Anterior cingulate cortex (tissue), 58 donors: ENCODE measurements at regions not wholly inside any gene's neighbourhood (a gene's known extent, or its start where the extent isn't known, plus 50 kb on each side); places are given as distances from the start of the nearest gene placed in this dataset.
"Not testable (repeated sequence)": the region's sequence is repeated elsewhere in the genome, so short reads cannot be mapped to it uniquely, and the experiment has no call there.

ENCODE experiments used
- DNase-seq, 58 donors: peaks; one replicate each; lab custom pipeline; 2025; lab: John Stamatoyannopoulos, UW

DNA sequence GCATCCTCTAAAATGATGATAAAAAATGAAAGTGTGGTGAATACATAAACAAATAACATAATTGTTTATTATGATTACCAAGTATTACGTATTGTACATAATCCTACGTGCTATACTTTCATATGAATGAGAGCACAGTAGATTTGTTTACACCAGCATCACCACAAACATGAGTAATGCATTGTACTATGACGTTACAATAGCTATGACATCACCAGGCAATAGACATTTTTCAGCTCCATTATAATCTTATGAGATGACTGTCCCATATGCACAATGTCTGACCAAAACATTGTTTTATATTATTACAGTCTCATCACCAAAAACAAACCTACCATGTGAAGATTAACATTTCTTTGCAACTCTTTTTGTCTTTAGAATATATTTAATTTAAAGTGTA lies 225.7 kb upstream of the TENT5A start:
- no peak for DNase-seq

- no peak for DNase-seq
These were observed 225.0 kb upstream of the TENT5A start for GRCh38 chr6:81977486-81977885.

DNA sequence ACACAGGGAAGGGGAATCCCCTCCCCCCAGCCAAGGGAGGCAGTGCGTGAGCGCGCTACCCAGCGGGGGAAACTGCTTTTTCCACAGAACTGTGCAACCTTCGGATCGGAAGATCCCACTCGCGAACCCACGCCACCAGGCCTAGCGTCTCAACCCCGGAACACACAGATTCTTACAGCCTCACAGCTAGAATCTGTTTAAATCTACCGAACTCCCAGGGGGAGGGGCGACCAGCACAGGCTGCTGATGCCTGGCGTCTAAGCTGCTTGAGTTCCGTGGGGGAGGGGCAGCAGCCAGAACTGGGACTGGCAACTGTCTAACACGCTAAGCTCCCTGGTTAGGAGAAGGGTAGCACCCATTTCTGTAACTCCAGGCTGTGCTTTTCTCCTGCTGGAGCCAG lies 217.3 kb upstream of the TENT5A start:
- peak in 2 of 58 donors; percentile 1 to 2 for DNase-seq

DNA sequence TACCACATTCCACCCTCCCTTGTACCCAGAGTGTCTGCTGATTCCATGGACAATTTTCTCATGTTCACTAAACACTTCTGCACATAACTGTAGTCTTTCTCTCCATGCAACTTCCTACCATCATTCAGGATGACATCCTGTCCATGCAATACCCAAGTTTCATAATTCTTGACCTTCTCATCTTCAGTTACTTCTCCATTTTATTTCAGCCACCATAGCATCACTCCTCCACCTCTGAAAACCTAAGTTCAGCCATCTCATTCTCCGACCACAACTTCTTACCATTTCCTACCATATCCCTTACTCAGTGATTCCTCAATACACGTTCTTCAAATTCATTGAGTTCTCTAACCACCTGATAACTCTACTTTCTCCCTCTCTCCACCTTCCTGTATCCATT lies 216.5 kb upstream of the TENT5A start:
- DNase-seq, result no peak

GRCh38 chr6:81966968-81967367 lies 214.5 kb upstream of the TENT5A start:
- DNase-seq, result no peak

DNA sequence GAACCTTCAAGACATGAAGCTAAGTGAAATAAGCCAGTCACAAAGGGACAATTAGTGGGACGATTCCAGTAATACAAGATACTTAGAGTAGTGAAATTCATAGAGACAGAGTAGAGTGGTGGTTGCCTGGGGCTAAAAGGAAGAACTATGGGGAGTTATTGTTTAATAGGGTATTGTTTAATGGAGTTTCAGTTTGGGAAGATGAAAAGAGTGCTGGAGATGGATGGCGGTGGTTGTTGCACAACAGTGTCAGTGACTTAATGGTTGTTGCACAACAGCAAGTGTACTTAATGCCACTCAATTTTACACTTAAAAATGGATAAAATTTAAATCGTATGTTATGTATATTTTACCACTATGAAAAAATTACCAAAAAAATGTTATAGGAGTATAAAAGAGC lies 209.7 kb upstream of the TENT5A start:
- no peak for DNase-seq

DNA sequence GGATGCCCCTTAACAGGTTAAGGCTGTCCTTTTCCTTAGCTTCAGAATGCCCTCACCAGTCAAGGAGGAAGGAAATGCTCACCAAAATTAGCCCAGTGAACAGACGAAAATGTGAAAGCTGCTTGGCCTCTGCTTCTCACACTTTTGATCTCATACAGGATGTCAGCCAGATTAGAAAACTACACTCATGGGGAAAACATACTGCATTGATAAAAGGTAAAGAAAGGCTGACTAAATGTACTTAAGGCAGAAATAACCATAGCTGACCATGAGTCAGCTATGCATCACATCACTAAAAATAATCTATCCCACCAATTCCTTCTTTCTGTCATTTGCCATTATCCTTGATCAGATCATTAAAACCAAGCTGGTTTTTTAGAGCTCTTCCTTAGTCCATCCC lies 198.4 kb upstream of the TENT5A start:
- peak in 1 of 58 donors; percentile 1 for DNase-seq

- no peak for DNase-seq
These were observed 196.4 kb upstream of the TENT5A start for GRCh38 chr6:81948861-81949260.

DNA sequence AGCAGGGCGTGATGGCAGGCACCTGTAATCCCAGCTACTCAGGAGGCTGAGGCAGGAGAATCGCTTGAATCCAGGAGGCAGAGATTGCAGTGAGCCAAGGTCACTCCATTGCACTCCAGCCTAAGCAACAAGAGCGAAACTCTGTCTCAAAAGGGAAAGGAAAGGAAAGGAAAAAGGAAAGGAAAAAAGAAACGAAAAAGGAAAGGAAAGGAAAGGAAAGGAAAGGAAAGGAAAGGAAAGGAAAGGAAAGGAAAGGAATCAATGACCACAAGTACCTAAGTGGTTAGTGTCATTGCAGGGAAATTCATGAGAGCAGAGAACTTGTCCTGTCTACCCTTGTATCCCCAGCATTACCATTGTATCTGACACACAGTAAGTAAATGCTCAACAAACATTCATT lies 195.7 kb upstream of the TENT5A start:
- DNase-seq, result not testable (repeated sequence)

- DNase-seq, result no peak
These were observed 192.2 kb upstream of the TENT5A start for GRCh38 chr6:81944661-81945060.

GRCh38 chr6:81942842-81943241 lies 190.4 kb upstream of the TENT5A start:
- DNase-seq, result not testable (repeated sequence)

DNA sequence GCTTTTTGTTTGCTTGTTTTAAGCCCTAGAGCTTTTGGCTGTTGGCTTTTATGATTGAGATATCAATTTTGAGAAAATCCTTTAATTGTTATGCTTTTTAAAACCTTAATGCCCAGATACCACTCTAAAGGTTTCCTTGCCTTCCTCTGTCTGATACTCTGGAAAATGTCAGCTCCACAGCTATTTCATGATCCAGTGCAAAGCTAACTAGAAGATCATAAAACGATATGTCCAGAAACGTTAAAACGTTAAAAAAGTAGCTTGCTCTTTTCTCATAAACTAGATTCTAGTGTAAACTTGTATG lies 189.5 kb upstream of the TENT5A start:
- DNase-seq, result no peak

DNA sequence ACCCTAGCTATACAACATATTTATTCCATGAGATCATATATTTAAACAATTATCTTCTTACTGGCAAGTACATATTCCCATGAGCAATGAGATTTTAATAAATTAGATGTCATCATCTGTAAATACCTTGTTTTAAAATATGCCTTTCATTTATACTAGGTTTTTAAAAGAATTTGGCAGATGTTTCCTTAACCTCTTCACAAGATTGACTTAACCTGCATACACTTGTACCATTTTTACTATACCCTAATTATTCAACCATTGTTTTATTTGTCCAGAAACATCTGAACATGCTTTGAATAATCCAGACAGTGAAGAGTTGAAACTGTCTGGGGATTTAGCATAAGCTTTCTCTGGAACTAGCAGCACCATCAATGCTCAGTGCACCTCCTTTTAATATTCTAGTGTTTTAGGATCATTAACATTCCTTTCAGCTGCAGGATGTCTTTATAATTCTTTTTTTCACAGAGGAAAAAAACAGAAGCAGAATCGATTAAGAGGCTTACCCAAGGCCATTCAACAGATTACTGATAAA lies 188.0 kb upstream of the TENT5A start:
- no peak for DNase-seq

GRCh38 chr6:81939766-81940165 lies 187.3 kb upstream of the TENT5A start:
- no peak for DNase-seq

- no peak for DNase-seq
These were observed 186.7 kb upstream of the TENT5A start for GRCh38 chr6:81938991-81939732.

DNA sequence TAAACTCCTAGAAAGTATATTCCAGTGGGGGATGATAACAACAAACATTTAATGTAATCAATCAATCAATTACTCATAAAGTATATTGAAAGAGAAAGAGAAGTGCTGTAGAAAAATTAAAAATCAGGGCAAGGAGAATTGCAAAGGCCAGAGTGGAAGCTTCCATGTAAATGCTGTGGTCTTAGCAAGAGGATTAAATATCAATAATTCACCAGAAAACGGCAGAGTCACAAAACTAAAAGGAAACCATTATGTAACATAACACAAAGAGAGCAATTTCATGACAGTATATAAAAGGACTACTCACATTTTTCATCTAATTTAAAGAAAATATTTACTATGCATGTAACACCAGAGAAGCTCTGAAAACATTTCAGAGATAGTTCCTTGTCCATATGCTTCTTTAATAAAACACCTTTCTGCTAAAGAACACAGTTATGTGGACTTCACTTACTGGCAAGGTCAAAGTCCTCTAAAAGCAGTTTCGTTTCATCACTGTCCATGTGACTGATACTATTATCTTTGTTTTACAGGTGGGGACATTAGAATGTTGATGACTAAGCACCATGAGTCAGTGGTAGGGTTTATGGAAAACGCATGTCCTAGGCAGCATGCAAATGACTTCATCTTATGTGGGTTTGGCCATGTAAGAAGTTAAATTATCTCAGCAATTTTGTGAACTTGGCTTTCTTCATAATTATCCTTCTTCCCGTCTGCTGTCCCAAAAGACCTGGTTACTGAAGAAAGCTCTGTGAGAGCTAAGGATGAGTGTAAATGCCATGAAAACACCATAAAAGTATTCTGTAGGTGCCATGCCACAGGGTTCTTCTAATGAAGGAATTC lies 185.8 kb upstream of the TENT5A start:
- DNase-seq, result no peak

GRCh38 chr6:81937296-81937937 lies 184.9 kb upstream of the TENT5A start:
- DNase-seq, result no peak

DNA sequence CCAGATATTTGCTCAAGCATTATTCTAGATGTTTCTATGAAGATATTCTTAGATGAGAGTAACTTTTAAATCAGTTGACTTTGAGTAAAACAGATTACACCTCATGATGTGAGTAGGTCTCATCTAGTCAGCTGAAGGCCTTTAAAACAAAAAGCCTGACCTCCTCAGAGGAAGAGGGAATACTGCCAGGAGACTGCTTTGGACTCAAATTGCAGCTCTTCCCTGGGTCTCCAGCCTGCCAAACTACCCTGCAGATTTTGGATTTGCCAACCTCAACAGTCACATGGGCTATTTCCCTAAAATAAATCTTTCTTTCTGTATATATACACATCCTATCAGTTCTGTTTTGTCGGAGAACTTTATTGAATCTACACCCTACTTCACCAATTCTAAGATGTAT lies 182.5 kb upstream of the TENT5A start:
- no peak for DNase-seq

DNA sequence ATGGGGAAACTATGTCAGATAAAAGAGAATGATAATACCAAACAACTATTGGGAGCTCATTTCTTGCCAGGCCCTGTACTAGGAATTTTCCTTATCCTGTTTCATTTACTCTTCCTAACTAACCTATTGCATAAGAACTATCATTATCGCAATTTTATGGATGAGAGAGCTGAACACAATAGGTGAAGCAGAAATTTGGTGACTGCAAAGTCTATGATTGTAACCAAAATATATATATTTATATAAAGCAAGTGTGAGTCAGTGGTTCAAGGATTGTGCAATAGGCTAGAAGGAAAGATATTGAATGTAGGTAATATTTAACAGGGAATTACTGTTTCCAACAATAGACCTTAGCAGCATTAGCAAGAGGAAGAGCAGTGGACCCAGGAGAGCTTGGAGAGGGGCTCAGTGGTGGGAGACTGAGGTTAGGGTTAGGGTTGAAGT lies 181.1 kb upstream of the TENT5A start:
- no peak for DNase-seq

- no peak for DNase-seq
These were observed 180.6 kb upstream of the TENT5A start for GRCh38 chr6:81933089-81933488.

GRCh38 chr6:81932448-81932847 lies 180.0 kb upstream of the TENT5A start:
- not testable (repeated sequence) for DNase-seq
